Transverse colon (tissue), 3 donors: ENCODE measurements at regions not wholly inside any gene's neighbourhood (a gene's known extent, or its start where the extent isn't known, plus 50 kb on each side); places are given as distances from the start of the nearest gene placed in this dataset.

Experiments
- CTCF ChIP-seq, 5 experiments: fragments of 200-600 bp in 3 of 5; fragments of 450-650 bp in 2 of 5; sonication (generic) in 3 of 5; IDR thresholded peaks; 1 replicate in 2 of 5; 2 replicates in 3 of 5; pipeline ENCODE4 v1.5.1; 2016 to 2017; ENCODE audit warnings: antibody characterized with exemption in 5 of 5, inconsistent platforms in 3 of 5, mild to moderate bottlenecking in 2 of 5, moderate library complexity in 1 of 5
- POLR2A ChIP-seq: fragments of 450-650 bp; IDR thresholded peaks from one replicate; pipeline ENCODE4 v1.6.1; 2016; ENCODE audit warnings: antibody characterized with exemption, mild to moderate bottlenecking, moderate library complexity

- TF ChIP-seq CTCF (IDR thresholded peaks at IDR 0.05) (no peak), POLR2A (no peak)
Observed at GRCh38 chr3:161964857-161965256, 468.2 kb downstream of the OTOL1 start.
